Fibroblast of skin of right biceps (primary cell): ENCODE measurements at regions not wholly inside any gene's neighbourhood (a gene's known extent, or its start where the extent isn't known, plus 50 kb on each side); places are given as distances from the start of the nearest gene placed in this dataset.

ENCODE experiments used
- DNase-seq: peaks from one replicate; pipeline ENCODE4 v3.0.0-alpha.2; 2013

- DNase-seq, result no peak
Measured at GRCh38 chr2:75381032-75381431, 179.7 kb downstream of the EVA1A start.

DNA sequence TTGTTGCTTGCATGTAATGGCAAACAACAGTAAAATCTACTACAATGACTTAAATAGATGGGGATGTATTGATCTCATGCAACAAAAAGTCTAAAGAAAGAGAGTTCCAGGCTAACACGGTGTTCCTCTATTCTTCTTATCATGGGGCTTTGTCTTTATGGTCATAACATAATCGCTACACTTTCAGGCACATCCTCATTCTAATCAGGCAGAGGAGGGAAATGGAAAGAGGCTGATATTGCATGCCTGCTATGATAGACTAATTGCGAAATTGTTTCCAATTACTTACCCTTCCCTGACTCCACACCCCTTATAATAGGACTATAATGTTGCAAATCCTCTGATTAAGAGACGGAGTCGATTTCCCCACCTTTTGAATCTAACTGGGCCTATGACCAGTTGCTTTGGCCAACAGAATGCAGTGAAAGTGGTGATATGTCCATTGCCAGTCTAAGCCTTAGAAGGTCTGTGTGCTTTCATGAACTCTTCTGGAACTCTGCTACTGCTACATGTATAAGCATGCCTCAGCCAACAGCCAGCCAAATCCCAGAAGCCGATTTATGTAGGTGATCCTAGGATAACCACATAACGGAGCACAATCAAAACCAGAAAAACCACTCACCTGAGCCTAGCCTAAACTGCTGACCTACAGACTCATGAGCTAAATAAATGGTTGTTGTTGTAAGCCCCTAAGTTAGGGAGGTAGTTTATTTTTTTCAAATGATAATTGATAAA, 180.3 kb upstream of the TACR1 start:
- no peak for DNase-seq

DNA sequence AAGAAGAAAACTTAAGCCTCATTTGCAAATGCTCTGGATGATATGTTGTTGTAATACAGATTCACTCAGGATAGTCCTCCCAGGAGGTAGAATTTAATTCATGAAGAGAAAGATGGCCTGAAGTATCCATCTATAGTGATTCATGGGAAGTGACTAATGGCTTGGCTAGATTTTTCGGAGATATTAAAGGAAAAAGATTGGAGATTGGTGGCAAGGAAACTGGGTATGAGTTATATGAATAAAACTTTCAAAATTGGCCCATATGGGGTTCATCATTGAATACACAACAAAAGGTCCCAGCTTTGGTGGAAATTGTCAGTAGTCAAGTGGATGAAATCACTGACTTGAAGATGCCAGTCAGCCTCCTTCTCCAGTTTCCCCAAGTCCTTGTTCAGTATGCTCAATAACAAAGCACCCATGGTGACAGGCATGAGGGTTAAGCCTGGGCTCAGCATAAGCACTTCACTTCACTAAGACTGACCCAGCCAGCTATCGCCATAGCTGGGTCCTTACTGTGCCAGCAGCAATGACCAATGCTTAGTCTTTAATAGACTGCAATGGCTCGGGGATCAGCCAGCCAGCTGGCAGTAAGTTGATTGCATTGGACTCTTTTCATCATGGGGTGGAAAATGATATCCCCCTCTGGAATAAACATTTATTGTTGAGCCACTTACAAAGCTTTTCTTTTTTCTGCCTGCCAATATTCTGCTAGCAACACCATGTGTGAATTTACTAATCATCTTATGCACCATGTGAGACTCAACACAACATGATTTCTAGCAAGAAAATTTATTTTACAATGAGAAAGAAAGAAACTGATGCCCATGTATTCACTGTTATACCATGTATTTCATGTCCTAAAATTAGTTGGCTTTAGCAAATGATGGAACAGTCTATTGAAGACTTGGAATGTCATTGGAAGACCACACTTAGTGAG, 176.6 kb upstream of the TACR1 start:
- peak; percentile 70 for DNase-seq

DNA sequence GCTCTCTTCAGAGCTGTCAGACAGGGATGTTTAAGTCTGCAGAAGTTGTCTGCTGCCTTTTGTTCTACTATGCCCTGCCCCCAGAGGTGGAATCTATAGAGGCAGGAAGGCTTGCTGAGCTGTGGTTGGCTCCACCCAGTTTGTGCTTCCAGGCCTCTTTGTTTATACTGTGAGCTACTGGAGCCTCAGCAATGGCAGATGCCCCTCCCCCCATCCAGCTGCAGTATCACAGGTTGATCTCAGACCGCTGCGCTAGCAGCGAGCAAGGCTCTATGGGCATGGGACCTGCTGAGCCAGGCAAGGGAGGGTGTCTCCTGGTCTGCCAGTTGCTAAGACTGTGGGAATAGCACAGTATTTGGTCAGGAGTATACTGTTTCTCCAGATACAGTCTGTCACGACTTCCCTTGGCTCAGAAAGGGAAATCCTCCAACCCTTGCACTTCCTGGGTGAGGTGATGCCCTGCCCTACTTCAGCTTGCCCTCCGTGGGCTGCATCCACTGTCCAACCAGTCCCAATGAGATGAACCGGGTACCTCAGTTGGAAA, 175.2 kb upstream of the TACR1 start:
- peak; percentile 26 for DNase-seq

DNA sequence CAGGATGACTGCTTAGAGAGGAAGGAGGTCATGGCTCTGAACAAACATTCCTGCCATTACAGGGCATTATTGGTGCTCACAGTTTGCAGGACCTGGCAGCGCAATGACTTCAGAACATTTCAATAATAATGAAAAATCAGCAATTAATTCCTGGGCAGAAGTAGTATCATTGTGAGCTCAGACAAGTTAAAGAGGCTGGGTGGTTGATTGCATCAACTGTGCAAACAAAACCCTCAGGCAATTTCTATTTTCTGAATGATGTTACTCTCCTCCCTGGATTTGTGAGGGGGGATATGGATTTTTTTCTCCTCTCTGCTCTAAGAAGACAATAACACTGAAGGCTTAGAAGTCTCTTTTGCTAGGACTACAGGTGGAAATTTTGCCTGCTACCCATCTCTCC, 168.1 kb upstream of the TACR1 start:
- DNase-seq, result no peak

GRCh38 chr2:75361486-75361885, 162.2 kb upstream of the TACR1 start:
- DNase-seq, result no peak

DNA sequence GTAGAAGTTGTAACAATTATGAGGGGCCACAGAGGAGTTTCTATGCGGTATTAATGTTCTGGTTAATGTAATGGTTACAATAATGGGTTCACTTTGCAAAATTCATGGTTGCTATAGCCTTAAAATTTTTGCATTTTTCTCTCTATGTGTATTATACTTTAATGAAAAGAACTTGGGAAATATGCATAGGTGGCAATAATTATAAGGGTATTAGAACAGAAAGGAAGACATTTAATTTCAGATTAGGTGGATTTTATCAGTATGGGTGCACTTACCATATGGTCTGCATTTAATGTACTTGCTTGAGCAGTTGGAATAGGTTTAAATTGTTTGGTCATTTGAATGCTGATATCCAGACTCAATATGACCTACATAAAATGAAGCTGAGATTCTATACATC, 161.6 kb upstream of the TACR1 start:
- DNase-seq, result no peak

DNA sequence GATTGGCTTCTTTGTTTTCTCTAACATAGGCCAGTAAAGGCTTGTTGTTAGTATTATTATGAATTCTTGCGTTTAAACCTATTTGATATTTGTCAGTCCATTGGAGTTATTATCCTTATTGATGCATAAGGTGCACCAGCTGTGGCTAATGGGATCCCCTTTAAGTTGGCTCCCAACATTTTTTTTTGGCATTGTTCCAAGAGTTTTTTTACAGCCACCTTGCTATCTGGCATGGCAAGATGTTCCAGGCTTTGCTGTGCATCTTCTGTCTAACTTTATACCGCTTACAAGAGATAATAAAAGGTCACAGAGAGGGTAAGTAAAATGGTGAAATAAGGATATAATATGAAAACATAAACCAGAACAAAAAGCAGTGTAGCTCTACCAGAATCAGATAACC, 157.5 kb upstream of the TACR1 start:
- no peak for DNase-seq

GRCh38 chr2:75353131-75353530, 153.8 kb upstream of the TACR1 start:
- DNase-seq, result no peak

GRCh38 chr2:75348307-75348706, 149.0 kb upstream of the TACR1 start:
- no peak for DNase-seq

GRCh38 chr2:75344146-75344545, 144.8 kb upstream of the TACR1 start:
- no peak for DNase-seq

DNA sequence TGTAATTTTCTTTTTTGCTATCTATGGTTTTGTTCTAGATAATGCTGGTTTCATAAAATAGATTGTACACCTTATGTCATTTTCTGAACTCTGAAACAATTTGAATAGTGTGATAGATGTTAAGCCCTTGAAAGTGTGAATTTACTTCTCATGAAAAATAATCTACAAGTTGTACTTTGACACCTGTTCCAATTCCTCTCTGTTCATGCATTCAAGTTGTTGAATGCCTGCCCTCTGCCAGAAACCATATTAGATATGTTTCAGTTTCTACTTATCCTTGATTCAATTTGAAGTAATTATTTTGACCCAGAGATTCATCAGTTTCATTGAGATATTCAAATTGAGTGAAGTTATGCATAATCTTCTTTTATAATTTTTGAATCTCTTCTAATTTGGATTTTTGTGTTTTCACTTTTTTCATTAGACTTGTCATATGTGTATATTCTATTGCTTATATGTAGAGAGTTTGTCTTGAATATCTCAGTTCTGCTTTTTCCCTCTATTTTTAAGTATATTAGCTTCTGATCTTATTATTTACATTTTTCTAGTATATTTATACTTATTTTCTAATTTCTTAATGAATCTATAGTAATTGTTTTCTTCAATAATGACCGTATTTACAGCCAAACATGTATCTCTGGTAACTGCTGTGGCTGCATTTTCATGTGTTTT, 143.3 kb upstream of the TACR1 start:
- no peak for DNase-seq

DNA sequence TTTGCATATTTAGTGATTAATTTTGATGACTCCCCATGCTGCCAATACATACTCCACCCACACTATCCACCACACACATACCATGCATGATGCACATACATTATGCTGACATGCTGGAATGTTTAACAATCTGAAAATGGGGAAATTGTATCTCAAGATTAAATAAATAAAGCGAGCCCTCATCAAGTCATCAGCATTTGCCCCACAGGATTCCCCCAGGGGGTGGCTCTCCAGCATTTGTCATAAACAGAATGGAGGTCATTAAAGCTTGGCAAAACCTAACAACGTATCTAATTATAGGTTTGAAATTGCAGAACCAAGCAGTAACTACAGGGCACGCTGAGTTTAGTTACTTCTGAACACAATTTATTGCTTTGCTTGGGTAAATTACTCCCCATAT, 141.2 kb upstream of the TACR1 start:
- DNase-seq, result peak; percentile 88

DNA sequence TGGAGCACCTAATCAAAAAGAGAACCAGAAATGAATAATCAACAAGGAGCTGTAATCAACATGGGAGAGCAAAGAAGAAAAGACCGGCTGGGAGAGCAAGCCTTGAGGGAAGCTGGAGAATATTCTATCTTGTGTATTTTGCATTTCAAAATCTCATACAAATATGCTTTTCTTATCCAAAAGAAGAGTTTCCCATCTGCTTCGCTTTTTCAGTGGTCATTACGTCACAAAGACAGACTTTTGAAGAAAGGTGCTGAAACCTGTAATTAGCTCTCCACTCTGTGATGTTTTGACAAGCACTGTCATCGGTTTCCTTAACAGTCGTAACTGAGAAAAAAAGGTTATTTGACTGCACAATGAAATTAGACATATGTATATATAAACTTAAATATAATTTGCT, 139.1 kb upstream of the TACR1 start:
- no peak for DNase-seq

GRCh38 chr2:75337619-75338018, 138.3 kb upstream of the TACR1 start:
- no peak for DNase-seq

- no peak for DNase-seq
Measured at GRCh38 chr2:75337016-75337415, 137.7 kb upstream of the TACR1 start.

DNA sequence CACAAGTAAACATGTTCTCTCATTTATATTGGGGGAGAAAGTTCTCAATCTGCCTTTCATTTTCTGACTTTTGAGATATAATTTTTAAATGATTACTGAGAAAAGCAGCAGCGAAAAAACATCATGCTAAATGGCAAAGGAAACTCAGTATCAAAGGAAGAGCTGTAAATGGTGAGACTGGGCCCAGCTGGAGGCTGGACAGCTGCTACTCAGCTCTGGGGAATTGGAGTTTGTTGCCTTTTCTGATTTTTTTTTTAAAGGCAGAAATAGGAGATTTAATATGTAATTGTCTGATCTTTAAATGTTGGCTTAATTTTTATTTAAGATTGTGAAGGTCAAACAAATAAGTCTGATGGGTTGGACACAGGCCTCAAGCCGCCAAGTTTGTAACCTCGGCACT, 137.1 kb upstream of the TACR1 start:
- DNase-seq, result no peak

- DNase-seq, result no peak
Measured at GRCh38 chr2:75334076-75334475, 134.8 kb upstream of the TACR1 start.

- DNase-seq, result no peak
Measured at GRCh38 chr2:75333646-75334045, 134.3 kb upstream of the TACR1 start.

GRCh38 chr2:75328156-75328555, 128.8 kb upstream of the TACR1 start:
- DNase-seq, result no peak

- DNase-seq, result no peak
Measured at GRCh38 chr2:75327334-75327733, 128.0 kb upstream of the TACR1 start.

DNA sequence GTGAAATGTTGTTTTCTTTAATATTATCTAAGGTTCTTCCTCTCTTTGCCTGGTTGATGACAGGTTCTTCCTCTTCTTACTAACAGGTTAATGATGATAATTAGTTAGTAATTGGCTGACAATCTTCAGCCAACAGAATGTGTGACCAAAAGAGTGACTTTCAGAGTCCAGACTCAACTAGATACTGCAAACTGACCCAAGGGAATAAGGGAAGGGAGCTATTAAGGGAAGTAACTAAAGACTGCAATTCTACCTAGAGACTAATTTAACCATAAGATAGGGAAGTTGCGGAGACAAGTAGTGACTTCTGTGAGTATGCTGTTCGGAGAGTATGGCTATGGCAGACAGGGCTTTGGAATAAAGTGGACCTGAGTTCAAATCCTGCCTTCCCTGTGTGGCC, 127.3 kb upstream of the TACR1 start:
- no peak for DNase-seq

DNA sequence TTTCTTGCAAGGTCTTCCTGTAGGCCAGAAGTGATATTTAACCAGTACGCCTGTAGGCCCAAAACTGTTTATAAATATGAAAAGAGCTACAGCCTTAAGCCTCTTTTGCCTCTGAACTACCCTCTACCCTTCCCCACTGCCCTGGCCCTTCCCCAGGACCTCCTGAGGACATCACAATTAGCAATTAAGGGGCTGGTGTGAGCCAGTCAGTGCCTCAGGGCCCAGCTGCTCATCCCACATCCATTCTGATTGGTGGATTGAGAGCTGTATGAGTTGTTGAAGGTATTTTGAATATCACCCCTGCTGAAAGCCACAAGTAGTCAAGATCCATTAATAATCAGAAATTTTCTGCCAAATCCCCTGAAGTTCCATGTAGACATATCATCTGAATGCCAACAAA, 126.3 kb upstream of the TACR1 start:
- DNase-seq, result no peak
